ENCODE measurements at regions not wholly inside any gene's neighbourhood (a gene's known extent, or its start where the extent isn't known, plus 50 kb on each side); places are given as distances from the start of the nearest gene placed in this dataset.

GRCh38 chr7:94324380-94325121, 70.1 kb upstream of the COL1A2 start:
- Histone ChIP-seq H3K4me2 (no peak overlapping the region), H3K4me3 (no peak overlapping the region), H3K9me3 (peaks cover 30% of the 10 kb centered on the region), H3K4me1 (no peaks in the 10 kb centered on the region), H3K27ac (no peak overlapping the region)
- ChIA-PET POLR2A (no interaction called here), CTCF (interaction anchor here (0.7 to 0.8 kb wide), 2 partner anchors 71 to 588 kb away, joined by 3 to 4 read pairs; no protein-coding TSS in a partner anchor)
- DNase-seq (ENCODE audit: low read depth in 1 of 2, low spot score in 1 of 2) = no peak
- FAIRE-seq = no peak
- TF ChIP-seq RARB (CRISPR knock-in tag; IDR thresholded peaks at IDR 0.05) (no peak), POLR2A (IDR thresholded peaks at IDR 0.05; ENCODE audit: low read length) (no peak), TFCP2L1 (CRISPR knock-in tag; IDR thresholded peaks at IDR 0.05) (no peak), CEBPB (IDR thresholded peaks at IDR 0.05) (no peak), FOXS1 (CRISPR knock-in tag; IDR thresholded peaks at IDR 0.05) (no peak), POLR2AphosphoS2 (conservative IDR thresholded peaks at IDR 0.05; ENCODE audit: low read length) (no peak), MAFK (IDR thresholded peaks at IDR 0.05; ENCODE audit: partially characterized antibody) (no peak), CTCF (IDR thresholded peaks at IDR 0.05) (no peak), RNF2 (IDR thresholded peaks at IDR 0.05; ENCODE audit: borderline replicate concordance, low read depth) (no peak), USF2 (IDR thresholded peaks at IDR 0.05) (no peak)
- ATAC-seq = no peak
- WGBS (ENCODE audit: missing lambda C conversion rate) = 91% methylated on average over 2 of the region's 2 CpGs

GRCh38 chr7:94325122-94325475, 69.6 kb upstream of the COL1A2 start:
- 88% methylated on average over 3 of the region's 3 CpGs for WGBS (ENCODE audit: missing lambda C conversion rate)
- Histone ChIP-seq H3K4me2 (no peak overlapping the region), H3K4me3 (no peak overlapping the region), H3K9me3 (peaks cover 24% of the 10 kb centered on the region), H3K27ac (no peak overlapping the region), H3K4me1 (no peaks in the 10 kb centered on the region)
- TF ChIP-seq MYC (IDR thresholded peaks at IDR 0.05; ENCODE audit: borderline replicate concordance, low read length) (no peak), ATOH8 (CRISPR knock-in tag; IDR thresholded peaks at IDR 0.05; ENCODE audit: low read depth) (no peak)
- POLR2A ChIA-PET = no interaction called here
- FAIRE-seq = no peak
- no peak for DNase-seq (ENCODE audit: low read depth in 1 of 2, low spot score in 1 of 2)
- CTCF ChIA-PET = no interaction called here
- ATAC-seq = no peak

GRCh38 chr7:94330269-94331020, 64.2 kb upstream of the COL1A2 start:
- Histone ChIP-seq H3K9me3 (no peaks in the 10 kb centered on the region), H3K4me1 (no peaks in the 10 kb centered on the region), H3K4me2 (no peak overlapping the region), H3K27ac (no peak overlapping the region), H3K4me3 (no peak overlapping the region)
- WGBS (ENCODE audit: missing lambda C conversion rate) = 74% methylated on average over 7 of the region's 7 CpGs
- ATAC-seq (no peak), FAIRE-seq (peak; percentile 18), DNase-seq (ENCODE audit: low read depth in 1 of 2, low spot score in 1 of 2) (no peak)
- TF ChIP-seq CBX8 (IDR thresholded peaks at IDR 0.05) = no peak
- TF ChIP-seq HOXB5 (CRISPR knock-in tag; IDR thresholded peaks at IDR 0.05) = no peak
- TF ChIP-seq TFCP2L1 (CRISPR knock-in tag; IDR thresholded peaks at IDR 0.05) = no peak
- no peak for TF ChIP-seq MAX (IDR thresholded peaks at IDR 0.05)
- no peak for TF ChIP-seq GATA3 (IDR thresholded peaks at IDR 0.05; ENCODE audit: borderline replicate concordance)
- no peak for TF ChIP-seq ZC3H11A (IDR thresholded peaks at IDR 0.05)
- no peak for TF ChIP-seq RNF2 (IDR thresholded peaks at IDR 0.05; ENCODE audit: borderline replicate concordance, low read depth)
- TF ChIP-seq REST (IDR thresholded peaks at IDR 0.05) = no peak
- no peak for TF ChIP-seq RCOR1 (IDR thresholded peaks at IDR 0.05; ENCODE audit: low read depth, low read length)
- TF ChIP-seq MAZ (IDR thresholded peaks at IDR 0.05; ENCODE audit: borderline replicate concordance, low read depth, low read length) = no peak
- TF ChIP-seq CBX2 (IDR thresholded peaks at IDR 0.05; ENCODE audit: borderline replicate concordance, low read depth) = no peak
- no peak for TF ChIP-seq CEBPB (IDR thresholded peaks at IDR 0.05)
- TF ChIP-seq SREBF2 (IDR thresholded peaks at IDR 0.05) = no peak
- no peak for TF ChIP-seq HES2 (IDR thresholded peaks at IDR 0.05)
- no peak for TF ChIP-seq TP53 (CRISPR knock-in tag; IDR thresholded peaks at IDR 0.05)
- no peak for TF ChIP-seq EP300 (IDR thresholded peaks at IDR 0.05)
- no peak for TF ChIP-seq PHF8 (IDR thresholded peaks at IDR 0.05; ENCODE audit: borderline replicate concordance, low read depth)
- POLR2A ChIA-PET = no interaction called here
- CTCF ChIA-PET = no interaction called here
